UCSD-AML1 (cell line): ENCODE measurements at regions not wholly inside any gene's neighbourhood (a gene's known extent, or its start where the extent isn't known, plus 50 kb on each side); places are given as distances from the start of the nearest gene placed in this dataset.

Experiments used
- DNase-seq: peaks from one replicate; lab custom pipeline; 2025; ENCODE audit not compliant: unreplicated experiment; lab: John Stamatoyannopoulos, UW

DNA sequence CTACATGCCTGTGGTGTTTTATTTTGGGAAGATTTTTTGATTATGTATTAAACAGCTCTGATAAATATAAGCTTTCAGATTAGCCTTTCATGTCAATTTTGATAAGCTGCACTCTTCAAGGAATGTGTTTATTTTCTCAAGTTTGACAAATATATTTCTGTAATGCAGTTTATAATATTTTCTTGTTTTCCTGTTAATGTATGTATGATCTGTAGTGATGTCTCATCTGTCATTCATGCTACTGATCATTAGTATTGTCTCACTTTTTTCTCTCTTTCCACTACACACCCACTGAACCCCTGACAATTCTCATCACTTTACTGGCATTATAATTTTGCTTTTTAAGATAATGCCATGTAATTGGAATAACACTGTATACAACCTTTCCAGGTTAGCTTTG is 100.9 kb downstream of the TMEM18 start:
- no peak for DNase-seq

DNA sequence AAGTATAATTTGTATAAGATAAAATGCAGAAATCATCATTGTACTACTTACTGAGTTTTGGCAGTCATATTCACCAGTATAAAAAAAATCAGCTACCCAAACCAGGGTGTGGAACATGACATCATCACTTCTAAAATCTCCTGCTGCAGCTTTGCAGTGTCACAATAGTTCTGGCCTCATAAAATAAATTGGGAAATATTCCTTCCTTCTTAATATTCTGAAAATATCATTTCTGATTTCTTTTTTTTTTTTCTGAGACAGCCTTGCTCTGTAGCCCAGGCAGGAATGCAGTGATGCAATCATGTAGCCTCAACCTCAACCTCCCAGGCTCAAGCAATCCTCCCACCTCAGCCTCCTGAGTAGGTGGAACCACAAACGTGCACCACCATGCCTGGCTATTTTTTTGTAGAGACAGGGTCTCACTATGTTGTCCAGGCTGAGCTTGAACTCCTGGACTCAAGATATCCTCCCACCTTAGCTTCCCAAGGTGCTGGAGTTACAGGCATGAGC is 101.4 kb downstream of the TMEM18 start:
- DNase-seq = no peak

GRCh38 chr2:575030-575726 is 102.0 kb downstream of the TMEM18 start:
- DNase-seq = no peak

DNA sequence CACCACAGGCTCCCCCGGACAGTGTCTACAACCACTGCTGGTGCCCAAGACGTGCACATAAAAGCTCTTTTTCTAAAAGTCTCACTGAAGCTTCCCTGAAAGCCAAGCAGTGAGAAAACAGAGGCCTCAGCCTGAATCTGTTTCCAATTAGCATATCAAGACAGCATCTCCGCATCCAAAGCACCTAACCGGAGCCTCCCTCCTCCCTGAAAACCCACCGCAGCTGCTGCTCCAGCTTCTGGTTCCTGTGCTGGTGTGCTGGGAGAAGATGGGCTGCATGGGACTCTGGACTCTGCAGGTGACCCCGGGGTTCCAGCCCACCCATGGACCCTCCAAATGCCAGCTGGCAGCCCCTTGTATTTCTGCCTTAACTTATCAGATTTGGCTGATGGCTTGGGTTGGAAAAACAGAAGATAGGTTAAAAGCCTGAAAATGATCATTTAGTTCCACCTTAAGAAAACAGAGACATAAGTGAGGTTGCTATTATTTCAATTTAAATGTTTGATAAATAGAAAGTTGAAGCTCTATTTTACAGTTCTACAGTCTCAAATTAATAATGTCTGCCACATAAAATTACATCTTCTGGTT is 103.3 kb downstream of the TMEM18 start:
- no peak for DNase-seq

DNA sequence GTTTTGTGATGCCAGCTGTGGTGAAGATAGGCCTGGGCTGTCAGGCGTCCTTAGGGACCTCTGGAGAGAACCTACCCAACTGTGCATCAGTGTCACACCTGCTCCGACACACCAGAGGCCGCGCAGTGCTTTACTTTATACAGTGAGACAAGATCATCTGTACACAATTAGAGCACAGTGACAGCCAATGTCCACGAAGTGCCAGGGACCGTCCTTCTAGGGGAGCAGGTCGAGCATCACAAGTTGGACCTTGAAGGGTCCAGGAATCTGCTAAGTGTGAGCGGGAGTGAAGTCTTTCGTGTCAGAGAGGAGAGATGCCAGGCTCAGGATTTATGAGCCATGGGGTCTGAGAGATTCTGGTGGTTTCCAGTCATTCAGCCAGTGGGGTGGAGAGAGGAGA is 104.2 kb downstream of the TMEM18 start:
- DNase-seq = no peak

- DNase-seq = no peak
Observed at GRCh38 chr2:569681-570080, 107.5 kb downstream of the TMEM18 start.

DNA sequence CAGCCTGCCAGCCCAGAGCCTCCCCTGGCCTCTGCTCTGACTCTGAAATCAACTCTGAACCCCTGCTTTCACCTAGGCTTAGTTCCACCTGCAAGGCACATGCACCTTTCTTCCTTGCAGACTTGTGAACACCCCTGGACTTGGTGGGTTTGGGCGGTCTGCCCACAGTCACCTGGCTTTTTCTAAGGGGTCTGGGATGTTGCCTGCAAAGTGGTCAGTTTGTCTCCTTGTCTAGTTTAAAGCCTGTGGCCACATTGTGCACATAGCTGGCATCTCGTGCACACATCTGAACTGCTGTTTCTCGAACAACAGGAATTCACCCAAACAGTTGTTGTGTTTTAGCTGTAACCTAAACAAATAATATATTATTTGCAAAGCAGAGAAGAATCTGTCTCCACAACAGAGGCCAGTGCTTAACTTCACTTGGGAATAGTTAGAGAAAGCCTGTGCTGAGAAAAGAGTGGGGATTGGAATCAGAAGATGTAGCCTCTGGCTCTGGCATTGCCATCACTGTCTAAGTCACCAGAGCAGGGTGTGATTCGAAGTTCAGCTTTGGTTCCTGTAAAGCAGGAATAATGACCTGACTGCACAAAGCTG is 108.5 kb downstream of the TMEM18 start:
- DNase-seq = no peak

DNA sequence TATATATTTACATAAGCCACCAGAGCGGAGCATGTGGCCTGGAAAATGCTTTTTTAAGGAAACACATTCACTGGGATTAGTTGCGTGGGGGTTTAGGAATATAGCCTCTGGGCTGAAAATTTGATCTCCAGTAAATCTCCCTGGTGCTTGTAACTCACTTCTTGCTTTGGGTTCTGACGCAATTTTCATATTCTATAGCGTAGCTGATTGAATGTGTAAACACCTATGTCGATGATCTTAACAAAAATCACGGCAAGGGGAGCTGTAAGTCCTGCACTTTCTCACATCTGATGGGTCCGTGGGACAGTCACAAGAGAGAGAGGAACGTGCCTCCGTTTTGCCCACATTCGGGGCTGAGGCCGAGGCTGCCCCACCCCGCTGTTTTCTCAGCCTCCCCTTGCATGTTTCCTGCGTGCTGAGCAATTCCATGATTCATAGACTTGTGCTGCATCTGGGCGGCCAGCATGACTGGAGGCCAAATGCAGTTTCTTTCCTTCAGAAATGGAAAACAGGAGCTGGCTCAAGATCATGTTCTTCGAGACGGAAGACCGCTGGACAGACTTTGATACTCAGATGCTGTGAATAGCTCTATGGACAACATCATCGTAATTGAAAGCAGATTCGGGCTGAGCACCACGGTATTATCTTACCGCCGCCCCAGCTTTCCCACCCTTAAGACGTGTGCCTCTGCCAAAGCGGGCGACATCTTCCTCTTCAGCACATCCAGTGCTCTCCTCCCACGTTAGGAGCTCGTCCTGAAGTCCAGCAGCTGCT is 109.2 kb downstream of the TMEM18 start:
- DNase-seq = no peak

DNA sequence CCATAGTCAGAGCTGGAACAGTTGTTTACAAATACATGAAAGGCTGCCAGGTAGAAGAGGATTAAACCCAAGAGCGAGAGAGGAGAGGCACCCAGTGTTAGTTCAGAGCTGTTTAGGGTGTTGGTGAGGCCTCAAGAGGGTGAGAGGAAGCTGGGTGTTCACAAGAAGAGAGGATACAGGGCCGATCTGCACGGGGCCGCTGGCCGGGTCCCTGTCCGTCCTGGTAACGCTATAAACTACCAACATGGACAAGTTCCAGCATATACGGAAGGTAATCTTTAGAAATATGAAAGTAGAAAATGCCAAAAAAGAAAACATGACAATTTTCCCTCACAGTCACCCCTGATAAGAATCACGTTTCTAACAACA is 109.7 kb downstream of the TMEM18 start:
- no peak for DNase-seq

GRCh38 chr2:566379-567313 is 110.6 kb downstream of the TMEM18 start:
- no peak for DNase-seq

- no peak for DNase-seq
Observed at GRCh38 chr2:564471-565181, 112.6 kb downstream of the TMEM18 start.

DNA sequence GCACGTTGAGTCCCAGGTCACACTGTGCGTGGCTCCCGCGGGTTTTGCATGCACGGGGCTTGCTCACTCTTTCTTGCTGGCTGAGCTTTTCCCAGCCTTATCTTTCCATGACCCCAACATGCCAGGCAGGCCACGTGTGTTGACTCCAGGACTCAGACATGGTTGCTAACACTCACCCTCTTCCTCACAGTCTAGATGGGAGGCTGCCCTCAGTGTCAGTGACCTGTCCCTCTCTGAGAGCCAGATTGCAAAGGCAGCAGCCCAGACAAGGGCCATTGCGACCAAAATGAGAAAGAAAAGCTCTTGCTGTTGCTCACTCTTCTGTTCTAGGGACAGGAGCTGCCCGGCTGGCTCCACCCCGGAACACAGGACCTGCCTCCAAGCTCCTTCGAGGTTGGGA is 113.7 kb downstream of the TMEM18 start:
- no peak for DNase-seq

DNA sequence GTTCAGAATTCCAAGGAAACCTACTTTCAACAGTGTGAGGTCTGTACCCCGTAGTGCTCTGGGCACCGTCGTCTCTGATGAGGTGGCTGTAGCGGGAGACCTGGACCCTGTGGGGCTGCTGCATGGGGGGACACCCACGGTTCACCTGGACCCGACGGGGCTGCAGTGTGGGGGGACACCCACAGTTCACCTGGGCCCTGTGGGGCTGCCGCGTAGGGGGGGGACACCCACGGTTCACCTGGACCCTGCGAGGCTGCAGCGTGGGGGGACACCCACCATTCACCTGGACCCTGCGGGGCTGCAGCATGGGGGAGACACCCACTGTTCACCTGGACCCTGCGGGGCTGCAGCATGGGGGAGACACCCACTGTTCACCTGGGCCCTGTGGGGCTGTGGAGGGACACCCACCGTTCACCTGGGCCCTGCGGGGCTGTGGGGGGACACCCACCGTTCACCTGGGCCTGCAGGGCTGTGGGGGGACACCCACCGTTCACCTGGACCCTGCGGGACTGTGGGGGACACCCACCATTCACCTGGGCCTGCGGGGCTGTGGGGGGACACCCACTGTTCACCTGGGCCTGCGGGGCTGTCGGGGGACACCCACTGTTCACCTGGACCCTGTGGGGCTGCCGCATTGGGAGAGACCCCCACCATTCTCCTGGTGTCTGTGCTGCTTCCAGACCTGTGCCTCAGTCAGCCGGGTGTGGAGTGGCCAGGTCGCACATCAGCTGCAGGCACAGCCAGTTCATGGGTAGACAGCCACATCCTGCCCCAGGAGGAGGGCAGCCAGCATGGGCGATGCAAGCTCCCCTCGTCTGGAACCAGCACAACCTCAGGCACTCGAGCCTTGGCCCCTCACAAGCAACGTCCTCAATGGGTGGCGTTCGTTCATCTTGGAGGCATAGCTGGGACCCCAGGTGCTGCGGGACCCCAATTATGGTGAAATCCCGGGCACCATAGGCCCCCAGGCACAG is 114.5 kb downstream of the TMEM18 start:
- no peak for DNase-seq

DNA sequence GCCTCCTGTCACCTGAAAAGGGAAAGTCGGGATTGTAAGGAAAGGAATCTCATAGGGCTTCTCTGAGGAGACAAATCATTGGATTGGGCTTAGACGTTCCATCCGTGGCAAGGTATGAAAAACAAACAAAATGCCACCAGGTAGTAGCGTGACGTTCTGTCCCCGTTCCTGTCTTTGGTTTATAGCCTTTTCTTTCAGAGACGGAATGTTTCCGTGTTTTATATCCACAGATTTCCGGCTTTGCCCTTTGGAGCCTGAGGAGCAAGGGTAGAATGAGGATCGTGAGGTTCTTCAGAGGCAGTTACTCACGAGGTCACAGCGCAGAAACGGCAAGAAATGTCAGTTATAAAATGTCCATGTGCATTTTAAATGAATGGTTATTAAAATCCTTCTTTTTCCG is 118.3 kb downstream of the TMEM18 start:
- DNase-seq = no peak

DNA sequence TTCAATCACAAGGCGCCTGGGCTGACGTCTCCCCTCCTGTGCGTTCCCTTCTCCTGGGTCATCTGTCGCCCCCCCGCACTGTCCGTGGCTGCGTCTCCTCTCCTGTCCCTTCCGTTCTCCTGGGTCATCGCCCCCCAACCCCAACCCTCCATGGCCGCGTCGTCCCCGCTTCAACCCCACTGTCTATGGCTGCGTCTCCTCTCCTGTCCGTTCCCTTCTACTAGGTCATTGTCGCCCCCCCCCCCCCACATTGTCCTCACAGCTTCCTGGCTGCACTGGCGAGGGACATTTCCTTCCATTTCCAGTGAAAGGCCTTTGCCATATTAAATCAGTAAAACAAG is 118.9 kb downstream of the TMEM18 start:
- no peak for DNase-seq

GRCh38 chr2:557635-558301 is 119.4 kb downstream of the TMEM18 start:
- DNase-seq = no peak

GRCh38 chr2:556485-556884 is 120.7 kb downstream of the TMEM18 start:
- no peak for DNase-seq

DNA sequence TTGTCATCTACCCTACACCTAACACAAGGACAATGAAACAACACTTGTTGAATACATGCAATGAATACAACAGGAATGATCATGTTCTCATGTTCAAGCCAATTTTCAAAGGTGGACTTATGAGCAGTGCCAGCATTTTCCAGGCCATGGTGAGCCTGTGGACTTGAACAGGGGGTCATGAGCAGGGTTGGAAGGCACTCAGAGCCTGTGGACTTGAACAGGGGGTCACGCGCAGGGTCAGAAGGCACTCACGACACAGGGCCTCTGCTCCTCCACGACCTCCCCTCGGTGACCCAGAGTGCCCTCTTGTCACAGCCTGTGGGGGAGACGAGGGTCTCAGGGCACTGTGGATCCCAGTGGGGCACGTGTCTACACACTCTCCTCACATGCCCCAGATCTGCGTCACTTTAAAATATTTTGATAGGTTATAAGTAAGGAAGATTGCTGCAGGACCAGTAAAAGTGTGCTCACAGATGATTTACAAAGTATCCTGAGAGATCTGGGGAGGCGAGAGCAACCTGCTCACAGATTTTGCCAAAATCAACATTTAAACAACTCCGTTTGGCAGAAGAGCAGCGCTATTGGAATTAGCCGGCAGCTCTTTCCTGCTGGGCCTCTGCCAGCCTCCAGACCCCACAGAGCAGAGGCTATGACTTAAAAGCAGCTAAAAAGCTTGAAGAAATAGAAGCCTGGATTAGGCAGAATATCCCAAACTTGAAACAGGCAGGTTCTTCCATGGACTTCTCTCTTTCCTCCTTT is 121.9 kb downstream of the TMEM18 start:
- no peak for DNase-seq
